Lung (tissue), 11 donors: ENCODE measurements at regions not wholly inside any gene's neighbourhood (a gene's known extent, or its start where the extent isn't known, plus 50 kb on each side); places are given as distances from the start of the nearest gene placed in this dataset.

Source experiments
- ATAC-seq: fragments of 200-7000 bp; cut with Tn5 transposase; one replicate; pipeline ENCODE4 v1.9.1; 2020; ENCODE audit warnings: moderate number of reproducible peaks; ENCODE audit not compliant: insufficient read depth, low FRiP score
- DNase-seq, 3 donors: peaks; one replicate each; pipeline ENCODE4 v3.0.0-alpha.2; 2013 to 2017
- H3K27ac ChIP-seq, 2 donors: one replicate each; pipeline ENCODE4 v1.5.1; 2013; ENCODE audit warnings: mild to moderate bottlenecking in 2 of 2, moderate library complexity in 2 of 2, control low read depth in 1 of 2, inconsistent platforms in 1 of 2, low read depth in 1 of 2, low read length in 1 of 2
- H3K27me3 ChIP-seq, 3 donors: one replicate each; pipeline ENCODE4 v1.5.1; 2013; ENCODE audit warnings: low read length in 2 of 3; ENCODE audit not compliant: control insufficient read depth in 3 of 3, insufficient read depth in 3 of 3
- H3K36me3 ChIP-seq, 4 donors: one replicate each; pipeline ENCODE4 v1.5.1; 2013; ENCODE audit warnings: low read length in 4 of 4, mild to moderate bottlenecking in 1 of 4, moderate library complexity in 1 of 4; ENCODE audit not compliant: control insufficient read depth in 4 of 4, insufficient read depth in 4 of 4
- H3K4me1 ChIP-seq, 5 donors: one replicate each; pipeline ENCODE4 v1.5.1; 2013; ENCODE audit warnings: low read length in 5 of 5, mild to moderate bottlenecking in 2 of 5, moderate library complexity in 1 of 5; ENCODE audit not compliant: control insufficient read depth in 5 of 5, insufficient read depth in 5 of 5
- H3K4me3 ChIP-seq: one replicate; pipeline ENCODE4 v1.5.1; 2013; ENCODE audit warnings: mild to moderate bottlenecking, control low read depth, moderate library complexity
- H3K9ac ChIP-seq, 2 donors: one replicate each; pipeline ENCODE4 v1.5.1; 2013; ENCODE audit warnings: low read length in 2 of 2, control low read depth in 1 of 2; ENCODE audit not compliant: insufficient read depth in 1 of 2
- H3K9me3 ChIP-seq, 4 donors: one replicate each; pipeline ENCODE4 v1.5.1; 2013; ENCODE audit warnings: low read length in 3 of 4, mild to moderate bottlenecking in 1 of 4, moderate library complexity in 1 of 4; ENCODE audit not compliant: control insufficient read depth in 4 of 4, insufficient read depth in 3 of 4
- CTCF ChIP-seq: IDR thresholded peaks from 2 replicates; pipeline ENCODE4 v1.5.1; 2012; ENCODE audit warnings: mild to moderate bottlenecking; ENCODE audit errors: control extremely low read depth, extremely low read depth
- WGBS, 2 donors: extraction: QIAGEN DNeasy Blood & Tissue Kit; methylation state at CpG; one replicate each; pipeline ENCODE4 v1.1.7; 2013; 5-methylcytosine and 5-hydroxymethylcytosine counted together
- donor health status: control.
- donor health status: control.
- donor health status: Bipolar disorder and iron deficiency.
- donor health status: healthy.
- donor health status: DM: yes; HTN: yes; CAD: no.

GRCh38 chr6:145090801-145091585 lies 644.3 kb downstream of the EPM2A start:
- no peak overlapping the region for H3K9ac ChIP-seq
- 79% methylated on average over 4 of the region's 4 CpGs for WGBS, 2 donors
- ATAC-seq (no peak), DNase-seq (no peak)
- no peaks in the 10 kb centered on the region for H3K27me3 ChIP-seq
- peaks cover 0 to 2% (median 0%) of the 10 kb centered on the region in 5 donors for H3K4me1 ChIP-seq
- no peak overlapping the region for H3K4me3 ChIP-seq
- no peaks in the 10 kb centered on the region for H3K36me3 ChIP-seq
- no peak for TF ChIP-seq CTCF
- H3K27ac ChIP-seq = no peak overlapping the region
- no peaks in the 10 kb centered on the region for H3K9me3 ChIP-seq

- H3K9ac ChIP-seq = no peak overlapping the region
- WGBS, 2 donors = 79 to 86% methylated on average over 2 of the region's 2 CpGs
- no peak overlapping the region for H3K4me3 ChIP-seq
- ATAC-seq = no peak
- no peak for TF ChIP-seq CTCF
- no peak overlapping the region for H3K27ac ChIP-seq
- H3K4me1 ChIP-seq = peaks cover 0 to 2% (median 0%) of the 10 kb centered on the region in 5 donors
- H3K36me3 ChIP-seq = no peaks in the 10 kb centered on the region
- H3K27me3 ChIP-seq = no peaks in the 10 kb centered on the region
- no peak for DNase-seq
- H3K9me3 ChIP-seq = no peaks in the 10 kb centered on the region
Measured at GRCh38 chr6:145091586-145092142, 643.7 kb downstream of the EPM2A start.

GRCh38 chr6:145092554-145092953 lies 642.8 kb downstream of the EPM2A start:
- Histone ChIP-seq H3K27me3 (no peaks in the 10 kb centered on the region), H3K27ac (no peak overlapping the region), H3K36me3 (no peaks in the 10 kb centered on the region), H3K9ac (no peak overlapping the region), H3K4me3 (no peak overlapping the region), H3K9me3 (peaks cover 0 to 5% (median 1%) of the 10 kb centered on the region in 4 donors), H3K4me1 (peaks cover 0 to 2% (median 0%) of the 10 kb centered on the region in 5 donors)
- no peak for ATAC-seq
- DNase-seq = no peak
- WGBS, 2 donors = 74 to 85% methylated on average over 4 of the region's 4 CpGs
- no peak for TF ChIP-seq CTCF
